Erythroblast (primary cell): ENCODE measurements at regions not wholly inside any gene's neighbourhood (a gene's known extent, or its start where the extent isn't known, plus 50 kb on each side); places are given as distances from the start of the nearest gene placed in this dataset.

Source experiments
- GATA1 ChIP-seq: IDR thresholded peaks from 2 replicates; pipeline ENCODE4 v1.6.1; 2011; ENCODE audit warnings: low read depth, mild to moderate bottlenecking, control low read depth, low read length, moderate library complexity
- POLR2A ChIP-seq: IDR thresholded peaks from 2 replicates; pipeline ENCODE4 v1.6.1; 2011; ENCODE audit warnings: mild to moderate bottlenecking, low read length

GRCh38 chr2:176503776-176504175 lies 234.5 kb downstream of the MTX2 start:
- TF ChIP-seq POLR2A (no peak), GATA1 (no peak)
